ENCODE measurements at regions not wholly inside any gene's neighbourhood (a gene's known extent, or its start where the extent isn't known, plus 50 kb on each side); places are given as distances from the start of the nearest gene placed in this dataset.

DNA sequence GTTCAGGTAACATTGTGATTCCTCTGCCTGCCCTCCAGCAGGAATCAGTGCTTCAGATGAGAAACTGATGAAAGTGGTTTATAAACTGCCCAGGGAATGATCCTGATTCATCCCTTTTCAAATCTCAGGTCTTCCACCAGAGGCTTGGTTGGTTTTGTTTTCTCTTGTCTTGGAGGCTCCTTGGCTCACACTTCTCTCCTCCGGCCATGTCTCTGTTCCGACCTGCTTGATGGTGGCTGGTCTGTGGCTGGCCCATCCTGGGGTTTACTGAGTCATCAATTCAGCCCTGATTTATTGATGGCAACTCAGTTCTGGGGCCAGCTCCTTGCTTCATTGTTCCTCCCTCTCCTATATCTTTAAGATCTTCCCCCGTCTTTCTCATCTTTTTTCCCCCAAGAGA, 56.6 kb upstream of the SLC2A1 start:
- TF ChIP-seq, protein P1, sequence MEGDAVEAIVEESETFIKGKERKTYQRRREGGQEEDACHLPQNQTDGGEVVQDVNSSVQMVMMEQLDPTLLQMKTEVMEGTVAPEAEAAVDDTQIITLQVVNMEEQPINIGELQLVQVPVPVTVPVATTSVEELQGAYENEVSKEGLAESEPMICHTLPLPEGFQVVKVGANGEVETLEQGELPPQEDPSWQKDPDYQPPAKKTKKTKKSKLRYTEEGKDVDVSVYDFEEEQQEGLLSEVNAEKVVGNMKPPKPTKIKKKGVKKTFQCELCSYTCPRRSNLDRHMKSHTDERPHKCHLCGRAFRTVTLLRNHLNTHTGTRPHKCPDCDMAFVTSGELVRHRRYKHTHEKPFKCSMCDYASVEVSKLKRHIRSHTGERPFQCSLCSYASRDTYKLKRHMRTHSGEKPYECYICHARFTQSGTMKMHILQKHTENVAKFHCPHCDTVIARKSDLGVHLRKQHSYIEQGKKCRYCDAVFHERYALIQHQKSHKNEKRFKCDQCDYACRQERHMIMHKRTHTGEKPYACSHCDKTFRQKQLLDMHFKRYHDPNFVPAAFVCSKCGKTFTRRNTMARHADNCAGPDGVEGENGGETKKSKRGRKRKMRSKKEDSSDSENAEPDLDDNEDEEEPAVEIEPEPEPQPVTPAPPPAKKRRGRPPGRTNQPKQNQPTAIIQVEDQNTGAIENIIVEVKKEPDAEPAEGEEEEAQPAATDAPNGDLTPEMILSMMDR (IDR thresholded peaks at IDR 0.05), result no peak
- TF ChIP-seq POLR2A (IDR thresholded peaks at IDR 0.05) (no peak), POLR2AphosphoS5 (IDR thresholded peaks at IDR 0.05) (no peak)
